ENCODE measurements at regions not wholly inside any gene's neighbourhood (a gene's known extent, or its start where the extent isn't known, plus 50 kb on each side); places are given as distances from the start of the nearest gene placed in this dataset.

GRCh38 chr4:160485071-160485687 is 1382.3 kb downstream of the RAPGEF2 start:
- no peaks in the 10 kb centered on the region for H3K36me3 ChIP-seq
- no peaks in the 10 kb centered on the region for H3K4me1 ChIP-seq
- WGBS, 2 donors (ENCODE audit: low coverage in 1 of 2), result 70% methylated on average over 1 of the region's 1 CpG; no CpG with 5 or more reads in 1 of the 2 donors
- no peak overlapping the region for H3K27ac ChIP-seq
- ATAC-seq, result no peak
- no peaks in the 10 kb centered on the region for H3K9me3 ChIP-seq
- H3K27me3 ChIP-seq, result no peaks in the 10 kb centered on the region
- TF ChIP-seq POLR2A (IDR thresholded peaks at IDR 0.05), result no peak
- TF ChIP-seq EP300 (IDR thresholded peaks at IDR 0.05), result no peak
- no peak for TF ChIP-seq POLR2AphosphoS5 (IDR thresholded peaks at IDR 0.05)
- no peak for TF ChIP-seq CTCF (IDR thresholded peaks at IDR 0.05)
- no peak overlapping the region for H3K4me3 ChIP-seq

GRCh38 chr4:160492181-160492580 is 1389.3 kb downstream of the RAPGEF2 start:
- Histone ChIP-seq H3K4me3 (no peak overlapping the region), H3K27me3 (no peaks in the 10 kb centered on the region), H3K27ac (no peak overlapping the region), H3K9me3 (no peaks in the 10 kb centered on the region), H3K36me3 (no peaks in the 10 kb centered on the region), H3K4me1 (no peaks in the 10 kb centered on the region)
- no peak for TF ChIP-seq EP300 (IDR thresholded peaks at IDR 0.05)
- TF ChIP-seq CTCF (IDR thresholded peaks at IDR 0.05), result no peak
- no peak for ATAC-seq

GRCh38 chr4:160493206-160493605 is 1390.3 kb downstream of the RAPGEF2 start:
- WGBS, 2 donors (ENCODE audit: low coverage in 1 of 2), result 100% methylated on average over 1 of the region's 1 CpG; no CpG with 5 or more reads in 1 of the 2 donors
- ATAC-seq, result no peak

GRCh38 chr4:160495356-160495755 is 1392.5 kb downstream of the RAPGEF2 start:
- Histone ChIP-seq H3K4me1 (no peaks in the 10 kb centered on the region), H3K27me3 (no peaks in the 10 kb centered on the region), H3K9me3 (no peaks in the 10 kb centered on the region), H3K27ac (no peak overlapping the region), H3K4me3 (no peak overlapping the region), H3K36me3 (no peaks in the 10 kb centered on the region)
- ATAC-seq, result no peak
- 71 to 90% methylated on average over 2 of the region's 2 CpGs for WGBS, 2 donors (ENCODE audit: low coverage in 1 of 2)
- TF ChIP-seq EP300 (IDR thresholded peaks at IDR 0.05), result no peak
- TF ChIP-seq CTCF (IDR thresholded peaks at IDR 0.05), result no peak
- no peak for TF ChIP-seq POLR2AphosphoS5 (IDR thresholded peaks at IDR 0.05)
- TF ChIP-seq POLR2A (IDR thresholded peaks at IDR 0.05), result no peak

More at GRCh38 chr4:160493206-160493605, 1390.3 kb downstream of the RAPGEF2 start:
- H3K36me3 ChIP-seq, result no peaks in the 10 kb centered on the region
- no peak overlapping the region for H3K27ac ChIP-seq
- H3K9me3 ChIP-seq, result no peaks in the 10 kb centered on the region
- H3K27me3 ChIP-seq, result no peaks in the 10 kb centered on the region
- no peak overlapping the region for H3K4me3 ChIP-seq
- no peaks in the 10 kb centered on the region for H3K4me1 ChIP-seq
- TF ChIP-seq POLR2AphosphoS5 (IDR thresholded peaks at IDR 0.05), result no peak
- no peak for TF ChIP-seq EP300 (IDR thresholded peaks at IDR 0.05)
- TF ChIP-seq POLR2A (IDR thresholded peaks at IDR 0.05), result no peak
- no peak for TF ChIP-seq CTCF (IDR thresholded peaks at IDR 0.05)

- H3K4me3 ChIP-seq, result no peak overlapping the region
- 78 to 81% methylated on average over 3 to 4 of the region's 4 CpGs for WGBS, 2 donors (ENCODE audit: low coverage in 1 of 2)
These were observed 1395.3 kb downstream of the RAPGEF2 start for GRCh38 chr4:160498211-160498610.

More at GRCh38 chr4:160498211-160498610, 1395.3 kb downstream of the RAPGEF2 start:
- ATAC-seq, result no peak
- Histone ChIP-seq H3K36me3 (no peaks in the 10 kb centered on the region), H3K27me3 (no peaks in the 10 kb centered on the region), H3K9me3 (no peaks in the 10 kb centered on the region), H3K4me1 (no peaks in the 10 kb centered on the region), H3K27ac (no peak overlapping the region)
- no peak for TF ChIP-seq POLR2A (IDR thresholded peaks at IDR 0.05)
- no peak for TF ChIP-seq CTCF (IDR thresholded peaks at IDR 0.05)
- no peak for TF ChIP-seq POLR2AphosphoS5 (IDR thresholded peaks at IDR 0.05)
- TF ChIP-seq EP300 (IDR thresholded peaks at IDR 0.05), result no peak

All from gastroesophageal sphincter (tissue), 4 donors.